H9 (cell line): ENCODE measurements at regions not wholly inside any gene's neighbourhood (a gene's known extent, or its start where the extent isn't known, plus 50 kb on each side); places are given as distances from the start of the nearest gene placed in this dataset.

ENCODE experiments used
- DNase-seq: peaks from one replicate; pipeline ENCODE4 v3.0.0-alpha.2; 2017
- H2AFZ ChIP-seq: one replicate; pipeline ENCODE4 v1.6.1; 2013; ENCODE audit warnings: mild to moderate bottlenecking, low read length, control low read depth, moderate library complexity
- H2AK5ac ChIP-seq: 2 replicates; pipeline ENCODE4 v1.6.1; 2013; ENCODE audit warnings: low read length, control low read depth, mixed read lengths; ENCODE audit not compliant: insufficient read length
- H2BK120ac ChIP-seq: one replicate; pipeline ENCODE4 v1.6.1; 2013; ENCODE audit warnings: low read depth, mild to moderate bottlenecking, low read length, control low read depth, inconsistent platforms; ENCODE audit not compliant: poor library complexity, severe bottlenecking
- H2BK12ac ChIP-seq: 2 replicates; pipeline ENCODE4 v1.6.1; 2013; ENCODE audit warnings: low read length, control low read depth, mixed read lengths, low read depth; ENCODE audit not compliant: insufficient read length
- H2BK15ac ChIP-seq: 2 replicates; pipeline ENCODE4 v1.6.1; 2013; ENCODE audit warnings: low read depth, low read length, control low read depth
- H2BK20ac ChIP-seq: one replicate; pipeline ENCODE4 v1.6.1; 2013; ENCODE audit warnings: low read depth, mild to moderate bottlenecking, low read length, control low read depth, inconsistent platforms; ENCODE audit not compliant: poor library complexity, severe bottlenecking
- H2BK5ac ChIP-seq: 2 replicates; pipeline ENCODE4 v1.6.1; 2013; ENCODE audit warnings: low read length, control low read depth, mixed read lengths; ENCODE audit not compliant: insufficient read length
- H3K14ac ChIP-seq: 2 replicates; pipeline ENCODE4 v1.6.1; 2013; ENCODE audit warnings: low read length, control low read depth; ENCODE audit not compliant: insufficient read depth
- H3K18ac ChIP-seq: 2 replicates; pipeline ENCODE4 v1.6.1; 2013; ENCODE audit warnings: low read depth, mild to moderate bottlenecking, mixed read lengths, low read length, control low read depth; ENCODE audit not compliant: insufficient read length
- H3K23ac ChIP-seq: 2 replicates; pipeline ENCODE4 v1.6.1; 2013; ENCODE audit warnings: low read length, control low read depth, mixed read lengths, low read depth; ENCODE audit not compliant: insufficient read length
- H3K23me2 ChIP-seq: 2 replicates; pipeline ENCODE4 v1.6.1; 2013; ENCODE audit warnings: low read depth, mild to moderate bottlenecking, mixed read lengths, low read length, control low read depth; ENCODE audit not compliant: insufficient read length, poor library complexity, severe bottlenecking
- H3K27ac ChIP-seq: 2 replicates; pipeline ENCODE4 v1.5.1; 2013; ENCODE audit warnings: low read length, control low read depth, mixed read lengths, low read depth; ENCODE audit not compliant: insufficient read length
- H3K27me3 ChIP-seq: 2 replicates; pipeline ENCODE4 v1.6.1; 2013; ENCODE audit warnings: low read length, control low read depth, inconsistent platforms; ENCODE audit not compliant: insufficient read depth
- H3K4ac ChIP-seq: 2 replicates; pipeline ENCODE4 v1.6.1; 2013; ENCODE audit warnings: low read depth, mild to moderate bottlenecking, control low read depth, inconsistent platforms, low read length, moderate library complexity
- H3K4me1 ChIP-seq: 2 replicates; pipeline ENCODE4 v1.6.1; 2013; ENCODE audit warnings: low read length, control low read depth, inconsistent platforms; ENCODE audit not compliant: insufficient read depth
- H3K4me2 ChIP-seq: 2 replicates; pipeline ENCODE4 v1.6.1; 2013; ENCODE audit warnings: low read length, control low read depth, mixed read lengths; ENCODE audit not compliant: insufficient read length, insufficient read depth
- H3K56ac ChIP-seq: 2 replicates; pipeline ENCODE4 v1.6.1; 2013; ENCODE audit warnings: low read depth, mild to moderate bottlenecking, mixed read lengths, low read length, control low read depth; ENCODE audit not compliant: insufficient read length
- H3K79me1 ChIP-seq: 2 replicates; pipeline ENCODE4 v1.6.1; 2013; ENCODE audit warnings: low read depth, mild to moderate bottlenecking, moderate library complexity, low read length, control low read depth, inconsistent platforms; ENCODE audit not compliant: insufficient read depth, poor library complexity, severe bottlenecking
- H3K79me2 ChIP-seq: 2 replicates; pipeline ENCODE4 v1.6.1; 2013; ENCODE audit warnings: low read length, control low read depth, inconsistent platforms; ENCODE audit not compliant: insufficient read depth
- H3K9ac ChIP-seq: 2 replicates; pipeline ENCODE4 v1.6.1; 2013; ENCODE audit warnings: low read length, control low read depth, mixed read lengths; ENCODE audit not compliant: insufficient read length; ENCODE audit errors: extremely low read depth
- H3K9me3 ChIP-seq: one replicate; pipeline ENCODE4 v1.6.1; 2013; ENCODE audit warnings: low read depth, low read length, inconsistent platforms; ENCODE audit not compliant: control insufficient read depth
- H3T11ph ChIP-seq: one replicate; pipeline ENCODE4 v1.6.1; 2013; ENCODE audit warnings: mild to moderate bottlenecking, low read length, control low read depth, inconsistent platforms
- H4K20me1 ChIP-seq: one replicate; pipeline ENCODE4 v1.6.1; 2013; ENCODE audit not compliant: control insufficient read depth, insufficient read length, insufficient read depth
- H4K5ac ChIP-seq: 2 replicates; pipeline ENCODE4 v1.6.1; 2013; ENCODE audit warnings: low read depth, mild to moderate bottlenecking, mixed read lengths, low read length, control low read depth; ENCODE audit not compliant: insufficient read length
- H4K8ac ChIP-seq: replicated peaks from 2 replicates; pipeline ENCODE4 v1.6.1; 2013; ENCODE audit warnings: low read length, control low read depth, mixed read lengths, low read depth; ENCODE audit not compliant: insufficient read length
- H4K91ac ChIP-seq: 2 replicates; pipeline ENCODE4 v1.6.1; 2013; ENCODE audit warnings: low read depth, mild to moderate bottlenecking, moderate library complexity, mixed read lengths, low read length, control low read depth; ENCODE audit not compliant: insufficient read length
- H3K27ac Mint-ChIP-seq, 3 experiments: 2 replicates in 2 of 3; 3 replicates in 1 of 3; pipeline ENCODE4 v1.8.0; 2020 to 2021; ENCODE audit warnings: mixed read lengths in 3 of 3, mild to moderate bottlenecking in 1 of 3, moderate library complexity in 1 of 3
- H3K27me3 Mint-ChIP-seq: 2 replicates; pipeline ENCODE4 v1.8.0; 2021; ENCODE audit warnings: low read depth, mild to moderate bottlenecking, moderate library complexity, mixed read lengths
- H3K36me3 Mint-ChIP-seq, 3 experiments: 2 replicates in 2 of 3; 3 replicates in 1 of 3; pipeline ENCODE4 v1.8.0; 2020 to 2021; ENCODE audit warnings: low read depth in 3 of 3, mixed read lengths in 3 of 3; ENCODE audit not compliant: insufficient read depth in 1 of 3
- H3K4me1 Mint-ChIP-seq, 2 experiments: 2 replicates each; pipeline ENCODE4 v1.8.0; 2020; ENCODE audit warnings: mixed read lengths in 2 of 2
- H3K4me3 Mint-ChIP-seq, 2 experiments: 2 replicates in 1 of 2; 3 replicates in 1 of 2; pipeline ENCODE4 v1.8.0; 2020 to 2021; ENCODE audit warnings: mild to moderate bottlenecking in 2 of 2, mixed read lengths in 2 of 2, moderate library complexity in 1 of 2
- H3K9me3 Mint-ChIP-seq, 2 experiments: 2 replicates in 1 of 2; 3 replicates in 1 of 2; pipeline ENCODE4 v1.8.0; 2020; ENCODE audit warnings: mild to moderate bottlenecking in 2 of 2, mixed read lengths in 2 of 2, moderate library complexity in 1 of 2
- CTCF ChIP-seq: fragments of 200-600 bp; sonication (generic); conservative IDR thresholded peaks from 3 replicates; pipeline ENCODE4 v1.8.0; 2021; ENCODE audit warnings: antibody characterized with exemption, mild to moderate bottlenecking
- WGBS: extraction: QIAGEN DNeasy Blood & Tissue Kit; methylation state at CpG from one replicate; pipeline ENCODE4 v1.1.7; 2013; ENCODE audit warnings: missing lambda C conversion rate, low lambda C conversion rate, mixed read lengths; ENCODE audit not compliant: insufficient read length; ENCODE audit errors: extremely low coverage; 5-methylcytosine and 5-hydroxymethylcytosine counted together

DNA sequence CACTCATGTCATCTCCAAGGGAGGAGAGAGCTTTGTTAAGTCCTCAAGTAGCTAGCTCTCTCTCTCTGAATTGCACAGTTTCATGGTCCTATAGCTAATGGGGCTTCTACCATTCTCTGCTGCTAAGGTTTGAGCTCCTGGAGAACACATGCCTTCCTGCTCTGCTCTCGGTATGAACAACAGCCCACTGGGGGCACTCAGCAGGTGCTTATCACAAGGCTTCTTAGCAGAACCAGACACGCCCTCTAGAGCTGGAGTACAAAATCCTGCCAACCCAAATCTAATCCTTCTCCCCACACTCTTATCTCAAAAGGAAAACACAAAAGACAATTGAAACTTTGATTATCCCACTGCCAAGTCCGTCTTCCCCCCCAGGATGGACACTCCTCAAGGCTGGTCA lies 176.5 kb downstream of the HS3ST1 start:
- H3K4me1 ChIP-seq, result peaks cover 2% of the 10 kb centered on the region; the same call in 1 of the 2 replicates
- H2AFZ ChIP-seq, result no peak overlapping the region
- Mint-ChIP-seq H3K27me3 (no peaks in the 10 kb centered on the region), H3K9me3 (peaks cover 0 to 2% of the 10 kb centered on the region in 2 experiments; a peak in 3 of 5 replicates), H3K4me1 (peaks cover 8% of the 10 kb centered on the region in 2 experiments), H3K27ac (peak overlapping the region in 1 of 3 experiments; percentile 11; a peak in 1 of 7 replicates), H3K4me3 (no peak overlapping the region), H3K36me3 (no peaks in the 10 kb centered on the region)
- H2BK20ac ChIP-seq, result no peak overlapping the region
- H2BK5ac ChIP-seq, result no peak overlapping the region
- H4K20me1 ChIP-seq, result no peaks in the 10 kb centered on the region
- H3K9me3 ChIP-seq, result no peaks in the 10 kb centered on the region
- H3K4ac ChIP-seq, result no peak overlapping the region
- no peak overlapping the region for H3K18ac ChIP-seq
- H3K79me2 ChIP-seq, result peaks cover 3% of the 10 kb centered on the region; the same call in 1 of the 2 replicates
- no peak overlapping the region for H3K14ac ChIP-seq
- DNase-seq, result peak; percentile 51
- no peak overlapping the region for H3K23ac ChIP-seq
- no peak overlapping the region for H2BK15ac ChIP-seq
- no peak overlapping the region for H2BK120ac ChIP-seq
- H3K56ac ChIP-seq, result no peak overlapping the region
- no peak overlapping the region for H4K8ac ChIP-seq
- TF ChIP-seq CTCF, result peak; percentile 37; the same call in 2 of the 3 replicates
- H4K5ac ChIP-seq, result no peak overlapping the region
- no peak overlapping the region for H4K91ac ChIP-seq
- H2AK5ac ChIP-seq, result no peak overlapping the region
- H3T11ph ChIP-seq, result no peak overlapping the region
- WGBS, result no CpG with 5 or more reads among the region's 3 CpGs
- no peaks in the 10 kb centered on the region for H3K23me2 ChIP-seq
- no peak overlapping the region for H3K9ac ChIP-seq
- no peak overlapping the region for H2BK12ac ChIP-seq
- H3K4me2 ChIP-seq, result no peak overlapping the region
- no peaks in the 10 kb centered on the region for H3K27me3 ChIP-seq
- H3K27ac ChIP-seq, result no peak overlapping the region
- H3K79me1 ChIP-seq, result no peaks in the 10 kb centered on the region
